GM21381 (cell line): ENCODE measurements at regions not wholly inside any gene's neighbourhood (a gene's known extent, or its start where the extent isn't known, plus 50 kb on each side); places are given as distances from the start of the nearest gene placed in this dataset.
"Not testable (repeated sequence)": the region's sequence is repeated elsewhere in the genome, so short reads cannot be mapped to it uniquely, and the experiment has no call there.

Experiments used
- ATAC-seq: cut with Tn5 transposase; IDR thresholded peaks from one replicate; pipeline ENCODE4 v1.9.1; 2021; ENCODE audit warnings: mild to moderate bottlenecking, moderate library complexity; ENCODE audit not compliant: unreplicated experiment

GRCh38 chr10:124324856-124325632 is 93.7 kb downstream of the OAT start:
- no peak for ATAC-seq

GRCh38 chr10:124324451-124324850 is 94.3 kb downstream of the OAT start:
- no peak for ATAC-seq

GRCh38 chr10:124323806-124324205 is 94.9 kb downstream of the OAT start:
- ATAC-seq = no peak

DNA sequence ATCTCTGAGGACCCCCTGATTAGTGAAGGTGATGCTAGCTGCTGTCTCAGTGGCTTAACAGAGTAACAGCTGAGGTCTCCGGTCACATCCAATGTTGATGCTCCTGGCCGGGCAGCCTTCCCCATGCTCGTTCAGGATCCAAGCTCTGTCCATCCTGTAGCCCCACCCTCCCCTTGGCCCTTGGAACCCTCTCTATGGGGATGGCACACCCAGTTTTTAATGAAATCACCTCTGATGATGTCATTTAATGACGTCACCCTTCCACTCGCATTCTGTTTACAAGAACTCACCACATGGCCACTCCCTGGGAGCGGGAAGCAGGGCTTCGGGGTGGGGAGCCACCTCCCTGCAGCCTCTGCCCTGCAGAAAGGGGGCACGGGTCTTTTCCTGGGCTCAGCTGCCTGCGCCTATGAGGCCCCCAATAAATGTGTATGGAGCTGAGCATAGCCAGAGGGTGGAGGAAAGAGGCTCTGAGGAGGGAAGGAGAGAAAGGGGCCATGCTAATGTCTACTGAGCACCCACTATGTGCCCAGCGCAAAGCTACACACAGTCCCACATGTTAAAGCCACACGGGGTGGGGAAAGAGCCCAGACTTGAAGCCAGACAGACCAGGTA is 95.5 kb downstream of the OAT start:
- ATAC-seq = no peak

- ATAC-seq = no peak
These were observed 96.3 kb downstream of the OAT start for GRCh38 chr10:124322191-124322980.

DNA sequence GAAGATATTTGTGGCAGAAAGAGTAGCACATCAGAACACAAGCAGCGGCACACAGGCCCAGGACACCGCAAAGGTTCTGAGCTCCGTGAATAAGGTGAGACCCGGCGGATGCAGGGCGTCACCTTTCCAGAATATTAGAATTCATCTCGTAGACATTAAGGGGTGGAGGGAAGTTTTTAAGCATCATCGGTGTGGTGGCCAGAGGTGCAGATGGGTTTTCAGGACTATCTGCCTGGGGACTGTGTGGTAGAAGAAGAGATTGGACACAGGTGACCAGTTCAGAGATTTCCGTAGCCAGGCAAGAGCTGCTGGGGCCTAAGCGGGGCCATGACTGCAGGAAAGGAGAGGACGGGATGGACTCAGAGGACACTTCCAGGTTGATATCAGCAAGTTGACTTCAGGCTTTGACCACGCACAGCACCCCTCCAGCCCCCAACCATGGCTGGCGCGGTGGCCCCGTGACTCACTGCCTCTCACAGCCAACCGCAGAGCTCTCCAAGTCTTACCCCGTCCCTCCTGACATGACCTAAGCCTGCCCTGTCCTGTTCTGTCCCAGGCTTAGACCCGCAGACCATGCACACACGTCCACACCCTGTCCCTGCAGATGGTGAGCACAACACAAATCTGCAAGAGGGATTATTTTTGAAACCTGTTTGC is 97.2 kb downstream of the OAT start:
- no peak for ATAC-seq

- no peak for ATAC-seq
These were observed 97.8 kb downstream of the OAT start for GRCh38 chr10:124320778-124321432.

DNA sequence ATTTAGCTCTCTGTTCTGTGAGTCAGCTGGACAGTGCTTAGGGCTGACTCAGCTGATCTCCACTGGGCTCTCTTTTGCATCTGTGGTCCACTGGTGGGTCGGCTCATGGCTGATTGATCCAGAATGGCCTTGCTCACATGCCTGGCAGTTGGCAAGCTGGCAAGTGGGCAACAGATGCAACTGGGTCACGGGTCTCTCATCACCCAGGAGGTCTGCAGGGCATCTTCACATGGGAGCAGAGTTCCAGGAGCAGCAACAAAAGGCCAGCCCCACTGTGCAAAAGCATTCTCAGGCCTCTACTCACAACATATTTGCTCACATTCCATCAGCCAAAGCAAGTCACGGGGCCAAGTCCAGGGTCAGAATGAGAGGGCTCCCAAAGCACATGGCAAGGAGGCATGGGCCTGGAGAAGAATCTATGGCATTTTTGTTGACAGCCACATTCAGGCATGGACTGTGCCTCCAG is 98.8 kb downstream of the OAT start:
- ATAC-seq = no peak

GRCh38 chr10:124319520-124319919 is 99.2 kb downstream of the OAT start:
- ATAC-seq = not testable (repeated sequence)

- no peak for ATAC-seq
These were observed 99.9 kb downstream of the OAT start for GRCh38 chr10:124318811-124319210.

GRCh38 chr10:124318076-124318475 is 100.6 kb downstream of the OAT start:
- ATAC-seq = no peak

DNA sequence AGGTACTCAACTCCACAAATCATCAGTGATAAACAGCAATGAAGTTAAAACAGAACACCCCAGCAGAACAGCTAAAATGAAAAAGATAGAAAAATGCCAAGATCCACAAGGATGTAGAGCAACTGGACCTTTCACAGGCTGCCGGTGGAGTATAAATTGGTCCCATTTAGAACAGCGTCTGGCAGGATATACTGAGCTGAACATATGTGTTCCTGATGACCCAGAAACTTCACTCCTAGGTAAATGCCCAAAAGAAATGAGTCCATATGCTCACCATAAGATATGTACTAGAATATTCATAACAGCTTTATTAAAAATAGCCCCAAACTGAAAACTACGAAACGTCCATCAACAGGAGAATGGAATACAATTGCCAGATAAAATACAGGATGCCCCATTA is 102.4 kb downstream of the OAT start:
- no peak for ATAC-seq

DNA sequence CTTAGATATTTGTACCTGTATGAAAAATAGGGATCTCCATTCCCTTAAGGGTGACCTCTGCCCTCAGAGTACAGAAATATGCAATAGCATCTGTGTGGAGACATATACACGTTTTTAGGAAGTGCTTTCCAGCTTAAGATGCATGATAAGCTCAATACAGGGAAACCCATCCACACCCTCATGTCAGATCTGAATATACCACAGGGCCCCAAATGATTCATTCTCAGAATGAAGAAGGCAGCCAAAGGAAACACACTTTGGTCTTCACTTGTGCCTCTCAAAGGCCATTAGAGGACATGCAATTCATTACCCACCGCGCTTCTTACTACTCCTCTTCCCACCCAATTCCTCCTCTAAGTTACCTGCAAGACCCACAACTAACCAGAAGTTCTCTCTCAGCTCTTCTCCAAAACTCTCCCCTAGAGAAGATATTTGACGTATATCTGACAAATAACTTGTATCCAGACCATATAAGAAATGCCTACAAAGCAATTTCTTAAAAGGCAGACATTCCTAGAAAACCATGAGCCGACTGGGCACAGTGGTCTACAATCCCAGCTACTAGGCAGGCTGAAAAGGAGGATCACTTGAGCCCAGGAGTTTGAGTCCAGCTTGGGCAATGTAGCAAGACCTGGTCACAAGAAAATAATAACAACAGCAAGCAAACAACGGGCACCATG is 103.0 kb downstream of the OAT start:
- ATAC-seq = no peak

DNA sequence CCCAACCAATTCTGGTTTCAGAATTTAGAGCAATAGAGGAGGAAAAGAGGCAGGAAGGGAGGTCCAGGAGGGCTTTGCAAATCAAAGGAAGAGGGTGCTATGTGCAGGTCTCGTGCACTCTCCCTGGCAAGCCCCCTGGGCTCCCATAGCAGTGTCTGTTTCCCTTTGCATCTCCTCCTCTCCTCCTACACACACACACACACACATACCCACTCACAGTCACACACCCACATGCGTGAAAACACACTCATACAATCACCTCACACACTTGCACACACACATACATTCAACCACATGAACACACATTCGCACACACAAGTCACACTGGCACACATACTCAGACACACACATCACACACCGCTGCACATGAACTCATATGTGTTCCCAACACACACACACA is 105.3 kb downstream of the OAT start:
- ATAC-seq = no peak

DNA sequence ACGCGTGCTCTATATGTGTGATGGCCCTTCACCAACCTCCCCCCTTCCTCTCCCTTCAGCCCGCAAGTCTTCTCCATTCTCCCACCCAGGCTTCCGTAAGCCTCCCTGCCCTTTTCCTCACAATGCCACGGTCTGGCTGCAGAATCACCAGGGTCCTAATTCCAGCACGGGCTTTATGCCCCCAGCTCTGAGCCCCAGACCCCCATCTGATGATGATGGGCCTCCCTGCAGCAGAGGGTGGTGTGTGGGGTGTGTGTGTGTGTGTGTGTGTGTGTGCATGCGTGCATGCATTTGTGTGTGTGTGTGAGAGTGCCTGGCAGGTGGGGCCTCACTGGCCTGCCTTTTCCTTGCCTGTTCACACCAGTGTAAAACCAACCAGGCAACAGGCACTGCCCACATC is 109.9 kb downstream of the OAT start:
- no peak for ATAC-seq

- no peak for ATAC-seq
These were observed 110.6 kb downstream of the OAT start for GRCh38 chr10:124308056-124308645.

GRCh38 chr10:124307591-124307990 is 111.1 kb downstream of the OAT start:
- ATAC-seq = no peak

- no peak for ATAC-seq
These were observed 111.8 kb downstream of the OAT start for GRCh38 chr10:124306922-124307371.

DNA sequence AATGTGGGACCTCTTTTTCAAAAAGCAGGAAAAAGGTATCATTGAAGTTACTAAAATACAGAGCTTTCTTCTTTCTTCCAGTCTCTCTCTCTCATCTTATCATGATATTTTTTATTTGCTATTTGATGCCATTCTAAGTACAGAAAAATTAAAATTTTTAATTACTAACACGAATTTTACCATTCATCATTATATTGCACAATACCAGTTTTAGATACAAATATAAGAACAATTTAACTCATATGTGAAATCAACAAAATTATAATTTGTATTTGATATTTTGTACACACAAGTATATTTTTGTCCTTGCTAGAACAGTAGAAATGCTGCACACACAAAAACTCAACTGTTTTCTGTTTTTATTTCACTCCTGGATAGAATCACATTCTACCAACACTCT is 112.2 kb downstream of the OAT start:
- no peak for ATAC-seq

GRCh38 chr10:124305984-124306383 is 112.7 kb downstream of the OAT start:
- ATAC-seq = no peak
